ENCODE measurements at regions not wholly inside any gene's neighbourhood (a gene's known extent, or its start where the extent isn't known, plus 50 kb on each side); places are given as distances from the start of the nearest gene placed in this dataset.

DNA sequence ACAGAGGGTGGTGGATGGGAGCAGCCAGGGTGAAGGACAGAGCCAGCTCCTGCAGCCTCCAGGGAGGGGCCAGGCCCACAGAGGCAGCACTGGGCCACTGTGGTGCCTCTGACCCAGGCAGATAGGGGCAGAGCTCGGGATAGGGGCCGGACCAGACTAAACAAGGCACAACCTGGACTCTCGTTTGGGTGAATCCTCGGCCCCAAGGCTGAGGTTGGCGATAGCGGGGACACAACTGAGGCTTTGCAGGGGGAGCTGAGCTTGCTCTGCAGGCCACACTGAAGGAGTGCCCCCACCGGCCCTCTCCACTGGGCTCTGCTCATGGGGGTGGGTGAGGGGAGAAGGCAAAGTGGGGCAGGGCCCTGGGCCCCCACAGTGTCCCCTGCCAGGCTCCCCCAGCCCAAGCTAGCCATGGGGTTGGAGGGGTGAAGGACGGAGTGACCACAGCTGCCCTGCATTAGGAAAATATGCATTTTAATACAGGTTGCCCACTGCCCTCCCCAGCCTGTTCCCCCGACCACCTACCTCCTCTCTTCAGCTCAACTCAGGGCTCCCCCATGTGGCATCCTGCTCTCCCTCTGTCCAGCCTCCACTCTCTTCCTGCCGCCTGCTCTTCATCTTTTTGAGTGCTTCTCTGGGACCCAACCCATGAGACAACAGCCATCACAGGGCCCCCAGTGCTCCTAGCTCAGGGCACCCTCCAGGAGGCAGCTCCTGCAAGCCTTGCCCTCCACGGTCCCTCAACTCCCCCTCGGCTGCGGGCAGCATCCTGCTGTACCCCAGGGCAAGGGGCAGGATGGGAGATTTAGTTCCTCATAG, 152.8 kb downstream of the INHBB start:
- ATAC-seq (no peak), DNase-seq (ENCODE audit: low read depth, low spot score) (no peak), FAIRE-seq (no peak)
- Histone ChIP-seq H3K27me3 (replicated peaks in 1 of 2; ENCODE audit: control insufficient read depth in 2 of 2, insufficient read depth in 2 of 2, low read length in 1 of 2) (peaks cover 0 to 9% of the 10 kb centered on the region in 2 experiments; a peak in 2 of 4 replicates), H3K36me3 (ENCODE audit: control insufficient read depth in 2 of 2, insufficient read depth in 2 of 2, low read length in 1 of 2) (no peaks in the 10 kb centered on the region), H3K79me2 (ENCODE audit: control insufficient read depth, insufficient read depth, low read length) (no peaks in the 10 kb centered on the region), H3K4me3 (no peak overlapping the region), H2AFZ (ENCODE audit: control insufficient read depth, low read depth, low read length) (no peak overlapping the region), H3K27ac (ENCODE audit: control insufficient read depth, insufficient read depth) (no peak overlapping the region), H4K20me1 (ENCODE audit: control insufficient read depth, insufficient read depth) (no peaks in the 10 kb centered on the region), H3K9me3 (replicated peaks; ENCODE audit: control insufficient read depth, insufficient read depth, low read length) (no peaks in the 10 kb centered on the region), H3K4me1 (ENCODE audit: control insufficient read depth, insufficient read depth, low read length) (no peaks in the 10 kb centered on the region), H3K4me2 (ENCODE audit: control insufficient read depth, insufficient read depth) (no peak overlapping the region), H3K9ac (ENCODE audit: control insufficient read depth, insufficient read depth, low read length) (no peak overlapping the region)
- SMC1A ChIA-PET (ENCODE audit: uncharacterized antibody, unreplicated experiment): no interaction called here
- RAD21 ChIA-PET (ENCODE audit: unreplicated experiment): no interaction called here
- BruUV-seq (replicated peaks): no TSS peak
- POLR2A ChIA-PET: no interaction called here
- intact Hi-C loops (cut with micrococcal nuclease; ENCODE audit: unreplicated experiment): no loop called here
- no peak for TF ChIP-seq CHD1 (IDR thresholded peaks at IDR 0.05; ENCODE audit: low read depth, low read length)
- TF ChIP-seq, protein P1, sequence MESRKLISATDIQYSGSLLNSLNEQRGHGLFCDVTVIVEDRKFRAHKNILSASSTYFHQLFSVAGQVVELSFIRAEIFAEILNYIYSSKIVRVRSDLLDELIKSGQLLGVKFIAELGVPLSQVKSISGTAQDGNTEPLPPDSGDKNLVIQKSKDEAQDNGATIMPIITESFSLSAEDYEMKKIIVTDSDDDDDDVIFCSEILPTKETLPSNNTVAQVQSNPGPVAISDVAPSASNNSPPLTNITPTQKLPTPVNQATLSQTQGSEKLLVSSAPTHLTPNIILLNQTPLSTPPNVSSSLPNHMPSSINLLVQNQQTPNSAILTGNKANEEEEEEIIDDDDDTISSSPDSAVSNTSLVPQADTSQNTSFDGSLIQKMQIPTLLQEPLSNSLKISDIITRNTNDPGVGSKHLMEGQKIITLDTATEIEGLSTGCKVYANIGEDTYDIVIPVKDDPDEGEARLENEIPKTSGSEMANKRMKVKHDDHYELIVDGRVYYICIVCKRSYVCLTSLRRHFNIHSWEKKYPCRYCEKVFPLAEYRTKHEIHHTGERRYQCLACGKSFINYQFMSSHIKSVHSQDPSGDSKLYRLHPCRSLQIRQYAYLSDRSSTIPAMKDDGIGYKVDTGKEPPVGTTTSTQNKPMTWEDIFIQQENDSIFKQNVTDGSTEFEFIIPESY (IDR thresholded peaks at IDR 0.05): no peak
- no peak for TF ChIP-seq YY1 (IDR thresholded peaks at IDR 0.05; ENCODE audit: low read depth, low read length)
- no peak for TF ChIP-seq EGR1 (IDR thresholded peaks at IDR 0.05; ENCODE audit: borderline replicate concordance in 1 of 2, low read depth in 2 of 2, low read length in 2 of 2)
- TF ChIP-seq, protein P2, sequence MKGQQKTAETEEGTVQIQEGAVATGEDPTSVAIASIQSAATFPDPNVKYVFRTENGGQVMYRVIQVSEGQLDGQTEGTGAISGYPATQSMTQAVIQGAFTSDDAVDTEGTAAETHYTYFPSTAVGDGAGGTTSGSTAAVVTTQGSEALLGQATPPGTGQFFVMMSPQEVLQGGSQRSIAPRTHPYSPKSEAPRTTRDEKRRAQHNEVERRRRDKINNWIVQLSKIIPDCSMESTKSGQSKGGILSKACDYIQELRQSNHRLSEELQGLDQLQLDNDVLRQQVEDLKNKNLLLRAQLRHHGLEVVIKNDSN (IDR thresholded peaks at IDR 0.05; ENCODE audit: borderline replicate concordance, extremely low read length, insufficient read depth, low read depth, low read length): no peak
- no peak for TF ChIP-seq CBFB (IDR thresholded peaks at IDR 0.05; ENCODE audit: low read depth)
- TF ChIP-seq POU2F2 (IDR thresholded peaks at IDR 0.05; ENCODE audit: borderline replicate concordance, low read depth, low read length): no peak
- TF ChIP-seq, protein P3, sequence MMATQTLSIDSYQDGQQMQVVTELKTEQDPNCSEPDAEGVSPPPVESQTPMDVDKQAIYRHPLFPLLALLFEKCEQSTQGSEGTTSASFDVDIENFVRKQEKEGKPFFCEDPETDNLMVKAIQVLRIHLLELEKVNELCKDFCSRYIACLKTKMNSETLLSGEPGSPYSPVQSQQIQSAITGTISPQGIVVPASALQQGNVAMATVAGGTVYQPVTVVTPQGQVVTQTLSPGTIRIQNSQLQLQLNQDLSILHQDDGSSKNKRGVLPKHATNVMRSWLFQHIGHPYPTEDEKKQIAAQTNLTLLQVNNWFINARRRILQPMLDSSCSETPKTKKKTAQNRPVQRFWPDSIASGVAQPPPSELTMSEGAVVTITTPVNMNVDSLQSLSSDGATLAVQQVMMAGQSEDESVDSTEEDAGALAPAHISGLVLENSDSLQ (IDR thresholded peaks at IDR 0.05): no peak
- no peak for TF ChIP-seq MTA2 (IDR thresholded peaks at IDR 0.05; ENCODE audit: low read depth)
- no peak for TF ChIP-seq STAT1 (conservative IDR thresholded peaks at IDR 0.05)
- TF ChIP-seq, protein P4, sequence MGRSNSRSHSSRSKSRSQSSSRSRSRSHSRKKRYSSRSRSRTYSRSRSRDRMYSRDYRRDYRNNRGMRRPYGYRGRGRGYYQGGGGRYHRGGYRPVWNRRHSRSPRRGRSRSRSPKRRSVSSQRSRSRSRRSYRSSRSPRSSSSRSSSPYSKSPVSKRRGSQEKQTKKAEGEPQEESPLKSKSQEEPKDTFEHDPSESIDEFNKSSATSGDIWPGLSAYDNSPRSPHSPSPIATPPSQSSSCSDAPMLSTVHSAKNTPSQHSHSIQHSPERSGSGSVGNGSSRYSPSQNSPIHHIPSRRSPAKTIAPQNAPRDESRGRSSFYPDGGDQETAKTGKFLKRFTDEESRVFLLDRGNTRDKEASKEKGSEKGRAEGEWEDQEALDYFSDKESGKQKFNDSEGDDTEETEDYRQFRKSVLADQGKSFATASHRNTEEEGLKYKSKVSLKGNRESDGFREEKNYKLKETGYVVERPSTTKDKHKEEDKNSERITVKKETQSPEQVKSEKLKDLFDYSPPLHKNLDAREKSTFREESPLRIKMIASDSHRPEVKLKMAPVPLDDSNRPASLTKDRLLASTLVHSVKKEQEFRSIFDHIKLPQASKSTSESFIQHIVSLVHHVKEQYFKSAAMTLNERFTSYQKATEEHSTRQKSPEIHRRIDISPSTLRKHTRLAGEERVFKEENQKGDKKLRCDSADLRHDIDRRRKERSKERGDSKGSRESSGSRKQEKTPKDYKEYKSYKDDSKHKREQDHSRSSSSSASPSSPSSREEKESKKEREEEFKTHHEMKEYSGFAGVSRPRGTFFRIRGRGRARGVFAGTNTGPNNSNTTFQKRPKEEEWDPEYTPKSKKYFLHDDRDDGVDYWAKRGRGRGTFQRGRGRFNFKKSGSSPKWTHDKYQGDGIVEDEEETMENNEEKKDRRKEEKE (IDR thresholded peaks at IDR 0.05): no peak
- CTCF ChIA-PET: interaction anchor here (0.5 to 0.7 kb wide), 2 partner anchors 25 to 173 kb away, joined by 3 read pairs; no protein-coding TSS in a partner anchor
- in situ Hi-C loops (cut with MboI): no loop called here
- 21% methylated on average over 13 of the region's 13 CpGs for WGBS (ENCODE audit: insufficient coverage, insufficient replicate concordance, low lambda C conversion rate, missing lambda C conversion rate)

Data from GM12878 (cell line).